ENCODE measurements at regions not wholly inside any gene's neighbourhood (a gene's known extent, or its start where the extent isn't known, plus 50 kb on each side); places are given as distances from the start of the nearest gene placed in this dataset.
A peak's percentile ranks its signal among the peaks of the same experiment; 100 is the strongest.

DNA sequence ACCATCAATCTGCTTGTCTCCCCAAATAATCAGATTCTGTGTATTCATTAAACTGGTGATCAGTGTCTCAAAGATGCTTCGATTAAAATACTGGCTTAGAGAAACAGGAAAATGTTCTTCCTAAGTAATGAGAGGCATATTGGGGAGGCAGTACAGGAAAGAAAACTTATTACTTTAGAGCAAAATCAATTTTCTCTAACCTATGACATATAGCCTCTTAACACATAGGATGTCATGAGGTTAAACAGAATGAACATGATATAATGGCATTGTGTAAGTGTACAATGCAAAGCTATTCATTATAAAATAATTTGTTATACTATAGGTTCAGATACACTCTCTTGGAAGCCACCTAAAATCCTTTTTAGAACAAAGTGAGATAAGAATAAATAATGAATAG lies 819.3 kb downstream of the KCNJ2 start:
- DNase-seq (ENCODE audit: low spot score in 2 of 2, unreplicated experiment in 2 of 2): no peak
- TF ChIP-seq CTCF (IDR thresholded peaks at IDR 0.05; ENCODE audit: unreplicated experiment): no peak
- Mint-ChIP-seq H3K27ac (no peak overlapping the region), H3K27me3 (ENCODE audit: low read depth) (no peaks in the 10 kb centered on the region), H3K4me3 (no peak overlapping the region), H3K9me3 (peaks cover 21% of the 10 kb centered on the region), H3K36me3 (peaks cover 8% of the 10 kb centered on the region), H3K4me1 (peaks cover 23% of the 10 kb centered on the region)

DNA sequence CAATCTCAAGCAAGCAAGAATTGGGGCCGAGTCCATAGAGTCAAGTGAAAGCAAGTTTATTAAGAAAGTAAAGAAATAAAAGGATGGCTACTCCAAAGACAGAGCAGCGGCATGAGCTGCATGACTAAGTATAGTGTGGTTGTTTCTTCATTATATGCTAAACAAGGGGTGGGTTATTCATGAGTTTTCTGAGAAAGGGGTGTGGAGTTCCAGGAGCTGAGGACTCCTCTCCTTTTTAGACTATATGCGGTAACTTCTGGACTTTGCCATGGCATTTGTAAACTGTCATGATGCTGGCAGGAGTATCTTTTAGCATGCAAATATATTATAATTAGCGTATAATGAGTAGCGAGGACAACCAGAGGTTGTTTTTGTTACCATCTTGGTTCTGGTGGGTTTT lies 819.9 kb downstream of the KCNJ2 start:
- Mint-ChIP-seq H3K36me3 (peaks cover 8% of the 10 kb centered on the region), H3K4me1 (peaks cover 23% of the 10 kb centered on the region), H3K9me3 (peaks cover 21% of the 10 kb centered on the region), H3K27ac (peak overlapping the region; percentile 2), H3K27me3 (ENCODE audit: low read depth) (no peaks in the 10 kb centered on the region), H3K4me3 (no peak overlapping the region)
- TF ChIP-seq CTCF (IDR thresholded peaks at IDR 0.05; ENCODE audit: unreplicated experiment): no peak
- no peak for DNase-seq (ENCODE audit: low spot score in 2 of 2, unreplicated experiment in 2 of 2)

DNA sequence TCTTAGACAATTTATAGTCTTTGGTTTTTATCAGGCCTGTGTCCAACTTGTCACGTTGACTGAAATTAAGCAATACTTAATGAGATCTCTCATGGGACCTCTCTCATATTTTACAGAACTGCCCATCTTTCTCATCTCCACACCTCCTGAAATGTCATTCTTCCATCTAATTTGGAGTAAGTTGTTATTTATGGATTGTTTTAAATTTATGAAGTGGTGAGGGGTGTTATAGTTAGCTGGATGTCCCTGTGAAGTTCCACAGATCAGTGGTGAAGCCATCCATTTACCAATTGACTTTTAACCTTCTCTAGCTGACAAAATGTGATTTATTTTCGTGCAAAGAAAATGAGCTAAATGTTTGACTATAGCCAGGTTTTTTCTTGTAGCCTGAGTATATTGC lies 824.9 kb downstream of the KCNJ2 start:
- H3K4me1 Mint-ChIP-seq: peaks cover 9% of the 10 kb centered on the region
- no peak overlapping the region for H3K27ac Mint-ChIP-seq
- DNase-seq (ENCODE audit: low spot score in 2 of 2, unreplicated experiment in 2 of 2): no peak
- H3K27me3 Mint-ChIP-seq (ENCODE audit: low read depth): no peaks in the 10 kb centered on the region
- H3K36me3 Mint-ChIP-seq: peaks cover 2% of the 10 kb centered on the region
- H3K4me3 Mint-ChIP-seq: no peak overlapping the region
- H3K9me3 Mint-ChIP-seq: peaks cover 19% of the 10 kb centered on the region
- no peak for TF ChIP-seq CTCF (IDR thresholded peaks at IDR 0.05; ENCODE audit: unreplicated experiment)

DNA sequence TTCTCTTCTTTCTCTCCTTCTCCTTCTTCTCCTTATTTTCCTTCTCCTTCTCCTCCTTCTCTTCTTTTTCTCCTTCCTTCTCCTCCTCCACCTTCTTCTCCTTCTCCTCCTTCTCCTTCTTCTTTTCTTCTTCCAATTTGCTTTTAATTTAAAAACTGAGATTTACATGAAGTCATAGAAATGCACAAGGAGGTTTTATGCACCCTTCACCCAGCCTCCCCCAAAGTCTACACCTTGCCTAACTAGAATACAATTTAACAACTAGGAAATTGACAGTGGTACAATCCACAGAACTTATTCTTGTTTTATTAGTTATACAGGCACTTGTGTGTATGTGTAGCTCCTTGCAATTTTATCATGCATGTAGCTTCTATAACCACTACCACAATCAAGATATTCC lies 826.7 kb downstream of the KCNJ2 start:
- TF ChIP-seq CTCF (IDR thresholded peaks at IDR 0.05; ENCODE audit: unreplicated experiment): no peak
- no peak for DNase-seq (ENCODE audit: low spot score in 2 of 2, unreplicated experiment in 2 of 2)
- no peaks in the 10 kb centered on the region for H3K4me1 Mint-ChIP-seq
- no peak overlapping the region for H3K4me3 Mint-ChIP-seq
- H3K36me3 Mint-ChIP-seq: no peaks in the 10 kb centered on the region
- peaks cover 16% of the 10 kb centered on the region for H3K9me3 Mint-ChIP-seq
- H3K27me3 Mint-ChIP-seq (ENCODE audit: low read depth): no peaks in the 10 kb centered on the region
- H3K27ac Mint-ChIP-seq: no peak overlapping the region

- Mint-ChIP-seq H3K27ac (no peak overlapping the region), H3K27me3 (ENCODE audit: low read depth) (no peaks in the 10 kb centered on the region), H3K4me3 (no peak overlapping the region), H3K4me1 (no peaks in the 10 kb centered on the region), H3K36me3 (no peaks in the 10 kb centered on the region), H3K9me3 (no peaks in the 10 kb centered on the region)
- TF ChIP-seq CTCF (IDR thresholded peaks at IDR 0.05; ENCODE audit: unreplicated experiment): no peak
- DNase-seq (ENCODE audit: low spot score in 2 of 2, unreplicated experiment in 2 of 2): no peak
Observed at GRCh38 chr17:71003736-71004135, 834.4 kb downstream of the KCNJ2 start.

DNA sequence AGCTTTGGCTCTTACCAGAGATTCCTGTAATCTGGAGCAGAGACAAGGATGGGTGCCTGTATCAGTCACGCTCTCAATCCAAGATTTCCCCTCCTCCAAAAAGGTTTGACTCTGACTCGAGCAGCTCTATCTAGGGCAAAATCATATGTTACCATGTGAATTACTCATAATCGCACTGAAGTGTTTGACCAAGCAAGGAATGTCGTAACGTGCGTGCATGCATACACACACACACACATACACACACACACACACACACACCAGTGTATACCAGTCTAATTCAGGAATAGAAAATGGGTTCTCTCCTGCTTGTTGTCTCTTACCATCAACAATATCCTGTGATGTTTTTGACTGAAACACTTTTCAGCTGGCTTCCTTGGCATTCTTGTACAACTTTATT lies 835.1 kb downstream of the KCNJ2 start:
- no peak for TF ChIP-seq CTCF (IDR thresholded peaks at IDR 0.05; ENCODE audit: unreplicated experiment)
- Mint-ChIP-seq H3K27me3 (ENCODE audit: low read depth) (no peaks in the 10 kb centered on the region), H3K9me3 (no peaks in the 10 kb centered on the region), H3K27ac (no peak overlapping the region), H3K36me3 (no peaks in the 10 kb centered on the region), H3K4me1 (no peaks in the 10 kb centered on the region), H3K4me3 (no peak overlapping the region)
- no peak for DNase-seq (ENCODE audit: low spot score in 2 of 2, unreplicated experiment in 2 of 2)
